ENCODE measurements at regions not wholly inside any gene's neighbourhood (a gene's known extent, or its start where the extent isn't known, plus 50 kb on each side); places are given as distances from the start of the nearest gene placed in this dataset.

GRCh38 chr4:31088600-31089230 lies 368.5 kb downstream of the PCDH7 start:
- no peak overlapping the region for H3K27ac ChIP-seq (ENCODE audit: low read length)
- H3K4me1 ChIP-seq (ENCODE audit: control insufficient read depth, insufficient read depth, low read length) = peaks cover 2% of the 10 kb centered on the region; the same call in 1 of the 2 replicates
- H3K27me3 ChIP-seq (ENCODE audit: control insufficient read depth, insufficient read depth, low read length) = no peaks in the 10 kb centered on the region
- no peak overlapping the region for H3K4me3 ChIP-seq (ENCODE audit: low read length)
- no peaks in the 10 kb centered on the region for H3K9me3 ChIP-seq (ENCODE audit: control insufficient read depth, insufficient read depth, low read length)
- no peaks in the 10 kb centered on the region for H3K36me3 ChIP-seq (ENCODE audit: control insufficient read depth, insufficient read depth, low read length)
- no peak for DNase-seq (ENCODE audit: low read depth, low spot score)
- WGBS (ENCODE audit: insufficient coverage, insufficient read length) = no CpG with 5 or more reads among the region's 3 CpGs

GRCh38 chr4:31089815-31090214 lies 369.6 kb downstream of the PCDH7 start:
- no peak for DNase-seq (ENCODE audit: low read depth, low spot score)
- no peak overlapping the region for H3K27ac ChIP-seq (ENCODE audit: low read length)
- H3K9me3 ChIP-seq (ENCODE audit: control insufficient read depth, insufficient read depth, low read length) = no peaks in the 10 kb centered on the region
- no peak overlapping the region for H3K4me3 ChIP-seq (ENCODE audit: low read length)
- WGBS (ENCODE audit: insufficient coverage, insufficient read length) = no CpG with 5 or more reads among the region's 6 CpGs
- H3K36me3 ChIP-seq (ENCODE audit: control insufficient read depth, insufficient read depth, low read length) = no peaks in the 10 kb centered on the region
- no peaks in the 10 kb centered on the region for H3K27me3 ChIP-seq (ENCODE audit: control insufficient read depth, insufficient read depth, low read length)
- H3K4me1 ChIP-seq (ENCODE audit: control insufficient read depth, insufficient read depth, low read length) = peaks cover 2% of the 10 kb centered on the region; the same call in 1 of the 2 replicates

- no peak overlapping the region for H3K4me3 ChIP-seq (ENCODE audit: low read length)
- no peak overlapping the region for H3K27ac ChIP-seq (ENCODE audit: low read length)
- H3K27me3 ChIP-seq (ENCODE audit: control insufficient read depth, insufficient read depth, low read length) = no peaks in the 10 kb centered on the region
- no peak for DNase-seq (ENCODE audit: low read depth, low spot score)
- H3K9me3 ChIP-seq (ENCODE audit: control insufficient read depth, insufficient read depth, low read length) = no peaks in the 10 kb centered on the region
- H3K4me1 ChIP-seq (ENCODE audit: control insufficient read depth, insufficient read depth, low read length) = no peaks in the 10 kb centered on the region
- WGBS (ENCODE audit: insufficient coverage, insufficient read length) = no CpG with 5 or more reads among the region's 2 CpGs
- H3K36me3 ChIP-seq (ENCODE audit: control insufficient read depth, insufficient read depth, low read length) = no peaks in the 10 kb centered on the region
These were observed 374.3 kb downstream of the PCDH7 start for GRCh38 chr4:31094474-31094873.

GRCh38 chr4:31097999-31098398 lies 377.8 kb downstream of the PCDH7 start:
- no CpG with 5 or more reads among the region's 6 CpGs for WGBS (ENCODE audit: insufficient coverage, insufficient read length)
- no peaks in the 10 kb centered on the region for H3K9me3 ChIP-seq (ENCODE audit: control insufficient read depth, insufficient read depth, low read length)
- H3K27ac ChIP-seq (ENCODE audit: low read length) = no peak overlapping the region
- no peaks in the 10 kb centered on the region for H3K27me3 ChIP-seq (ENCODE audit: control insufficient read depth, insufficient read depth, low read length)
- no peak for DNase-seq (ENCODE audit: low read depth, low spot score)
- no peaks in the 10 kb centered on the region for H3K4me1 ChIP-seq (ENCODE audit: control insufficient read depth, insufficient read depth, low read length)
- H3K36me3 ChIP-seq (ENCODE audit: control insufficient read depth, insufficient read depth, low read length) = no peaks in the 10 kb centered on the region
- no peak overlapping the region for H3K4me3 ChIP-seq (ENCODE audit: low read length)

- Histone ChIP-seq H3K27me3 (ENCODE audit: control insufficient read depth, insufficient read depth, low read length) (no peaks in the 10 kb centered on the region), H3K4me1 (ENCODE audit: control insufficient read depth, insufficient read depth, low read length) (no peaks in the 10 kb centered on the region), H3K27ac (ENCODE audit: low read length) (no peak overlapping the region), H3K9me3 (ENCODE audit: control insufficient read depth, insufficient read depth, low read length) (no peaks in the 10 kb centered on the region), H3K36me3 (ENCODE audit: control insufficient read depth, insufficient read depth, low read length) (no peaks in the 10 kb centered on the region), H3K4me3 (ENCODE audit: low read length) (no peak overlapping the region)
- DNase-seq (ENCODE audit: low read depth, low spot score) = no peak
- WGBS (ENCODE audit: insufficient coverage, insufficient read length) = no CpG with 5 or more reads among the region's 1 CpG
These were observed 380.4 kb downstream of the PCDH7 start for GRCh38 chr4:31100536-31100935.

GRCh38 chr4:31104043-31104442 lies 383.9 kb downstream of the PCDH7 start:
- Histone ChIP-seq H3K36me3 (ENCODE audit: control insufficient read depth, insufficient read depth, low read length) (no peaks in the 10 kb centered on the region), H3K27me3 (ENCODE audit: control insufficient read depth, insufficient read depth, low read length) (no peaks in the 10 kb centered on the region), H3K27ac (ENCODE audit: low read length) (no peak overlapping the region), H3K9me3 (ENCODE audit: control insufficient read depth, insufficient read depth, low read length) (no peaks in the 10 kb centered on the region), H3K4me3 (ENCODE audit: low read length) (no peak overlapping the region), H3K4me1 (ENCODE audit: control insufficient read depth, insufficient read depth, low read length) (no peaks in the 10 kb centered on the region)
- no CpG with 5 or more reads among the region's 1 CpG for WGBS (ENCODE audit: insufficient coverage, insufficient read length)
- no peak for DNase-seq (ENCODE audit: low read depth, low spot score)

- Histone ChIP-seq H3K9me3 (ENCODE audit: control insufficient read depth, insufficient read depth, low read length) (no peaks in the 10 kb centered on the region), H3K4me3 (ENCODE audit: low read length) (no peak overlapping the region), H3K27me3 (ENCODE audit: control insufficient read depth, insufficient read depth, low read length) (no peaks in the 10 kb centered on the region), H3K36me3 (ENCODE audit: control insufficient read depth, insufficient read depth, low read length) (no peaks in the 10 kb centered on the region), H3K4me1 (ENCODE audit: control insufficient read depth, insufficient read depth, low read length) (no peaks in the 10 kb centered on the region), H3K27ac (ENCODE audit: low read length) (no peak overlapping the region)
- no CpG with 5 or more reads among the region's 3 CpGs for WGBS (ENCODE audit: insufficient coverage, insufficient read length)
- DNase-seq (ENCODE audit: low read depth, low spot score) = no peak
These were observed 384.4 kb downstream of the PCDH7 start for GRCh38 chr4:31104577-31104976.

- no peaks in the 10 kb centered on the region for H3K27me3 ChIP-seq (ENCODE audit: control insufficient read depth, insufficient read depth, low read length)
- H3K4me3 ChIP-seq (ENCODE audit: low read length) = no peak overlapping the region
- WGBS (ENCODE audit: insufficient coverage, insufficient read length) = no CpG with 5 or more reads among the region's 1 CpG
- H3K27ac ChIP-seq (ENCODE audit: low read length) = no peak overlapping the region
- H3K36me3 ChIP-seq (ENCODE audit: control insufficient read depth, insufficient read depth, low read length) = no peaks in the 10 kb centered on the region
- no peaks in the 10 kb centered on the region for H3K4me1 ChIP-seq (ENCODE audit: control insufficient read depth, insufficient read depth, low read length)
- no peaks in the 10 kb centered on the region for H3K9me3 ChIP-seq (ENCODE audit: control insufficient read depth, insufficient read depth, low read length)
- DNase-seq (ENCODE audit: low read depth, low spot score) = no peak
These were observed 386.2 kb downstream of the PCDH7 start for GRCh38 chr4:31106419-31106818.

- no peaks in the 10 kb centered on the region for H3K27me3 ChIP-seq (ENCODE audit: control insufficient read depth, insufficient read depth, low read length)
- WGBS (ENCODE audit: insufficient coverage, insufficient read length) = no CpG with 5 or more reads among the region's 2 CpGs
These were observed 387.2 kb downstream of the PCDH7 start for GRCh38 chr4:31107362-31107761.

GRCh38 chr4:31108762-31109161 lies 388.6 kb downstream of the PCDH7 start:
- Histone ChIP-seq H3K4me1 (ENCODE audit: control insufficient read depth, insufficient read depth, low read length) (no peaks in the 10 kb centered on the region), H3K27me3 (ENCODE audit: control insufficient read depth, insufficient read depth, low read length) (no peaks in the 10 kb centered on the region), H3K9me3 (ENCODE audit: control insufficient read depth, insufficient read depth, low read length) (no peaks in the 10 kb centered on the region), H3K4me3 (ENCODE audit: low read length) (no peak overlapping the region), H3K27ac (ENCODE audit: low read length) (no peak overlapping the region), H3K36me3 (ENCODE audit: control insufficient read depth, insufficient read depth, low read length) (no peaks in the 10 kb centered on the region)
- DNase-seq (ENCODE audit: low read depth, low spot score) = no peak
- no CpG with 5 or more reads among the region's 1 CpG for WGBS (ENCODE audit: insufficient coverage, insufficient read length)

More at GRCh38 chr4:31107362-31107761, 387.2 kb downstream of the PCDH7 start:
- no peak for DNase-seq (ENCODE audit: low read depth, low spot score)
- Histone ChIP-seq H3K4me1 (ENCODE audit: control insufficient read depth, insufficient read depth, low read length) (no peaks in the 10 kb centered on the region), H3K9me3 (ENCODE audit: control insufficient read depth, insufficient read depth, low read length) (no peaks in the 10 kb centered on the region), H3K4me3 (ENCODE audit: low read length) (no peak overlapping the region), H3K36me3 (ENCODE audit: control insufficient read depth, insufficient read depth, low read length) (no peaks in the 10 kb centered on the region), H3K27ac (ENCODE audit: low read length) (no peak overlapping the region)

GRCh38 chr4:31111790-31112189 lies 391.6 kb downstream of the PCDH7 start:
- Histone ChIP-seq H3K9me3 (ENCODE audit: control insufficient read depth, insufficient read depth, low read length) (no peaks in the 10 kb centered on the region), H3K27ac (ENCODE audit: low read length) (no peak overlapping the region), H3K27me3 (ENCODE audit: control insufficient read depth, insufficient read depth, low read length) (no peaks in the 10 kb centered on the region), H3K4me1 (ENCODE audit: control insufficient read depth, insufficient read depth, low read length) (no peaks in the 10 kb centered on the region), H3K36me3 (ENCODE audit: control insufficient read depth, insufficient read depth, low read length) (no peaks in the 10 kb centered on the region), H3K4me3 (ENCODE audit: low read length) (no peak overlapping the region)
- DNase-seq (ENCODE audit: low read depth, low spot score) = no peak

Data from iPS DF 6.9 (cell line).